ENCODE measurements at regions not wholly inside any gene's neighbourhood (a gene's known extent, or its start where the extent isn't known, plus 50 kb on each side); places are given as distances from the start of the nearest gene placed in this dataset.

GRCh38 chr5:52693280-52693679 is 94.4 kb upstream of the ITGA1 start:
- TF ChIP-seq, protein P1, sequence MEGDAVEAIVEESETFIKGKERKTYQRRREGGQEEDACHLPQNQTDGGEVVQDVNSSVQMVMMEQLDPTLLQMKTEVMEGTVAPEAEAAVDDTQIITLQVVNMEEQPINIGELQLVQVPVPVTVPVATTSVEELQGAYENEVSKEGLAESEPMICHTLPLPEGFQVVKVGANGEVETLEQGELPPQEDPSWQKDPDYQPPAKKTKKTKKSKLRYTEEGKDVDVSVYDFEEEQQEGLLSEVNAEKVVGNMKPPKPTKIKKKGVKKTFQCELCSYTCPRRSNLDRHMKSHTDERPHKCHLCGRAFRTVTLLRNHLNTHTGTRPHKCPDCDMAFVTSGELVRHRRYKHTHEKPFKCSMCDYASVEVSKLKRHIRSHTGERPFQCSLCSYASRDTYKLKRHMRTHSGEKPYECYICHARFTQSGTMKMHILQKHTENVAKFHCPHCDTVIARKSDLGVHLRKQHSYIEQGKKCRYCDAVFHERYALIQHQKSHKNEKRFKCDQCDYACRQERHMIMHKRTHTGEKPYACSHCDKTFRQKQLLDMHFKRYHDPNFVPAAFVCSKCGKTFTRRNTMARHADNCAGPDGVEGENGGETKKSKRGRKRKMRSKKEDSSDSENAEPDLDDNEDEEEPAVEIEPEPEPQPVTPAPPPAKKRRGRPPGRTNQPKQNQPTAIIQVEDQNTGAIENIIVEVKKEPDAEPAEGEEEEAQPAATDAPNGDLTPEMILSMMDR (IDR thresholded peaks at IDR 0.05; ENCODE audit: poor library complexity, severe bottlenecking) = no peak
- TF ChIP-seq EZH2 (IDR thresholded peaks at IDR 0.05; ENCODE audit: borderline replicate concordance, insufficient read depth, low read length, poor library complexity, severe bottlenecking) (no peak), EP300 (conservative IDR thresholded peaks at IDR 0.05; ENCODE audit: poor library complexity, severe bottlenecking) (no peak), RAD21 (conservative IDR thresholded peaks at IDR 0.05) (no peak), POLR2AphosphoS5 (IDR thresholded peaks at IDR 0.05) (no peak), SMC3 (conservative IDR thresholded peaks at IDR 0.05; ENCODE audit: poor library complexity) (no peak)
- TF ChIP-seq, protein P2, sequence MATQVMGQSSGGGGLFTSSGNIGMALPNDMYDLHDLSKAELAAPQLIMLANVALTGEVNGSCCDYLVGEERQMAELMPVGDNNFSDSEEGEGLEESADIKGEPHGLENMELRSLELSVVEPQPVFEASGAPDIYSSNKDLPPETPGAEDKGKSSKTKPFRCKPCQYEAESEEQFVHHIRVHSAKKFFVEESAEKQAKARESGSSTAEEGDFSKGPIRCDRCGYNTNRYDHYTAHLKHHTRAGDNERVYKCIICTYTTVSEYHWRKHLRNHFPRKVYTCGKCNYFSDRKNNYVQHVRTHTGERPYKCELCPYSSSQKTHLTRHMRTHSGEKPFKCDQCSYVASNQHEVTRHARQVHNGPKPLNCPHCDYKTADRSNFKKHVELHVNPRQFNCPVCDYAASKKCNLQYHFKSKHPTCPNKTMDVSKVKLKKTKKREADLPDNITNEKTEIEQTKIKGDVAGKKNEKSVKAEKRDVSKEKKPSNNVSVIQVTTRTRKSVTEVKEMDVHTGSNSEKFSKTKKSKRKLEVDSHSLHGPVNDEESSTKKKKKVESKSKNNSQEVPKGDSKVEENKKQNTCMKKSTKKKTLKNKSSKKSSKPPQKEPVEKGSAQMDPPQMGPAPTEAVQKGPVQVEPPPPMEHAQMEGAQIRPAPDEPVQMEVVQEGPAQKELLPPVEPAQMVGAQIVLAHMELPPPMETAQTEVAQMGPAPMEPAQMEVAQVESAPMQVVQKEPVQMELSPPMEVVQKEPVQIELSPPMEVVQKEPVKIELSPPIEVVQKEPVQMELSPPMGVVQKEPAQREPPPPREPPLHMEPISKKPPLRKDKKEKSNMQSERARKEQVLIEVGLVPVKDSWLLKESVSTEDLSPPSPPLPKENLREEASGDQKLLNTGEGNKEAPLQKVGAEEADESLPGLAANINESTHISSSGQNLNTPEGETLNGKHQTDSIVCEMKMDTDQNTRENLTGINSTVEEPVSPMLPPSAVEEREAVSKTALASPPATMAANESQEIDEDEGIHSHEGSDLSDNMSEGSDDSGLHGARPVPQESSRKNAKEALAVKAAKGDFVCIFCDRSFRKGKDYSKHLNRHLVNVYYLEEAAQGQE (IDR thresholded peaks at IDR 0.05; ENCODE audit: borderline replicate concordance) = no peak
